PC-9 (cell line): ENCODE measurements at regions not wholly inside any gene's neighbourhood (a gene's known extent, or its start where the extent isn't known, plus 50 kb on each side); places are given as distances from the start of the nearest gene placed in this dataset.

ENCODE experiments used
- BruUV-seq: library from RNA; stranded (reverse); fragments of 400-500 nt; replicated peaks from 2 replicates; lab custom pipeline; 2021; lab: Mats Ljungman, UMichigan
- CTCF ChIA-PET: fragments of 300-600 bp; sonication (Branson Sonifier 250); formaldehyde crosslinking; loops from one replicate; lab custom pipeline; 2022; ENCODE audit warnings: antibody characterized with exemption; lab: Charles Lee
- POLR2A ChIA-PET: fragments of 300-600 bp; sonication (Branson Sonifier 250); formaldehyde crosslinking; loops from one replicate; lab custom pipeline; 2022; ENCODE audit warnings: antibody characterized with exemption; ENCODE audit not compliant: unreplicated experiment; lab: Charles Lee
- DNase-seq, 2 experiments: peaks; one replicate each; pipeline versions ENCODE4 v3.0.0 to v3.0.0-alpha.2; 2015 to 2022; ENCODE audit warnings: mixed read lengths in 1 of 2
- H2AFZ ChIP-seq: fragments of 200-600 bp; sonication (generic); 2 replicates; pipeline ENCODE4 v1.8.1; 2017; ENCODE audit warnings: antibody characterized with exemption
- H3F3A ChIP-seq: fragments of 200-600 bp; sonication (generic); 2 replicates; pipeline ENCODE4 v1.8.1; 2017; ENCODE audit warnings: antibody characterized with exemption, mild to moderate bottlenecking, low read depth; ENCODE audit not compliant: insufficient read depth
- H3K27ac ChIP-seq: fragments of 200-600 bp; sonication (generic); 2 replicates; pipeline ENCODE4 v1.6.1; 2016; ENCODE audit warnings: mixed run types
- H3K27me3 ChIP-seq: fragments of 200-600 bp; sonication (generic); 2 replicates; pipeline ENCODE4 v1.6.1; 2016; ENCODE audit warnings: low read depth, mixed run types; ENCODE audit not compliant: insufficient read depth
- H3K36me3 ChIP-seq: fragments of 200-600 bp; sonication (generic); 2 replicates; pipeline ENCODE4 v1.6.1; 2016; ENCODE audit warnings: low read depth, mixed run types
- H3K4me1 ChIP-seq: fragments of 200-600 bp; sonication (generic); replicated peaks from 2 replicates; pipeline ENCODE4 v1.6.1; 2016; ENCODE audit warnings: mixed run types; ENCODE audit not compliant: insufficient read depth
- H3K4me2 ChIP-seq: fragments of 200-600 bp; sonication (generic); 2 replicates; pipeline ENCODE4 v1.6.1; 2017; ENCODE audit warnings: mixed run types
- H3K4me3 ChIP-seq: fragments of 200-600 bp; sonication (generic); 2 replicates; pipeline ENCODE4 v1.6.1; 2016; ENCODE audit warnings: mixed run types
- H3K79me2 ChIP-seq: fragments of 200-600 bp; sonication (generic); 2 replicates; pipeline ENCODE4 v1.6.1; 2017; ENCODE audit warnings: low read depth, mixed run types
- H3K9me2 ChIP-seq: fragments of 200-600 bp; sonication (generic); 2 replicates; pipeline ENCODE4 v1.8.1; 2017; ENCODE audit warnings: mild to moderate bottlenecking; ENCODE audit not compliant: insufficient read depth
- H3K9me3 ChIP-seq: fragments of 200-600 bp; sonication (generic); 2 replicates; pipeline ENCODE4 v1.8.1; 2016; ENCODE audit warnings: low read depth; ENCODE audit not compliant: insufficient read depth
- H4K20me1 ChIP-seq: fragments of 200-600 bp; sonication (generic); 2 replicates; pipeline ENCODE4 v1.8.1; 2017; ENCODE audit not compliant: insufficient read depth
- EZH2 ChIP-seq: fragments of 200-600 bp; sonication (generic); IDR thresholded peaks from 2 replicates; pipeline ENCODE4 v1.8.0; 2017; ENCODE audit warnings: antibody characterized with exemption, low read depth
- intact Hi-C: fragments of 100-400 bp; cut with micrococcal nuclease; formaldehyde crosslinking; loops from one replicate; pipeline ENCODE4 v1.10.0; 2022; ENCODE audit not compliant: unreplicated experiment
- TF ChIP-seq, protein P1 (sequence below): fragments of 200-600 bp; sonication (generic); conservative IDR thresholded peaks from 2 replicates; pipeline ENCODE4 v1.6.1; 2017; ENCODE audit warnings: mixed run types, antibody characterized with exemption, mild to moderate bottlenecking, moderate library complexity

DNA sequence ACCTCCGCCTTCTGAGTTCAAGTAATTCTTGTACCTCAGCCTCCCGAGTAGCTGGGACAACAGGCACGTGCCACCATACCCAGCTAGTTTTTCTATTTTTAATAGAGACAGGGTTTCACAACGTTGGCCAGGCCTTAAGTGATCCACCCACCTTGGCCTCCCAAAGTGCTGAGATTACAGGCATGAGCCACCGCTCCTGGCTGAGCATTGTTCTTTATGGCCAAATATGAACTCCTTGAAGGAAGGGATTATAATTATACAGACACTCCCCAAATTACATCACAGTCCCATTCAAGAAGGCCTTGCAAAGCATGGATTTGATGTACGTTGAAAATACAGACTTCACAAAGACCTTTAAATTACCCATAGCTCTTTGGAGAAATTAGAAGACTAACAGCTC, 381.7 kb downstream of the TXNL1 start:
- H3K27ac ChIP-seq = no peak overlapping the region
- H3K4me2 ChIP-seq = no peak overlapping the region
- no peak overlapping the region for H2AFZ ChIP-seq
- H3K4me1 ChIP-seq = 0 out of 2 replicates have a peak, but pooled peaks cover 4% of the 10 kb centered on the region
- no TSS peak for BruUV-seq
- H3K36me3 ChIP-seq = no peaks in the 10 kb centered on the region
- no peaks in the 10 kb centered on the region for H4K20me1 ChIP-seq
- no peaks in the 10 kb centered on the region for H3F3A ChIP-seq
- H3K9me2 ChIP-seq = no peaks in the 10 kb centered on the region
- TF ChIP-seq, protein P1, sequence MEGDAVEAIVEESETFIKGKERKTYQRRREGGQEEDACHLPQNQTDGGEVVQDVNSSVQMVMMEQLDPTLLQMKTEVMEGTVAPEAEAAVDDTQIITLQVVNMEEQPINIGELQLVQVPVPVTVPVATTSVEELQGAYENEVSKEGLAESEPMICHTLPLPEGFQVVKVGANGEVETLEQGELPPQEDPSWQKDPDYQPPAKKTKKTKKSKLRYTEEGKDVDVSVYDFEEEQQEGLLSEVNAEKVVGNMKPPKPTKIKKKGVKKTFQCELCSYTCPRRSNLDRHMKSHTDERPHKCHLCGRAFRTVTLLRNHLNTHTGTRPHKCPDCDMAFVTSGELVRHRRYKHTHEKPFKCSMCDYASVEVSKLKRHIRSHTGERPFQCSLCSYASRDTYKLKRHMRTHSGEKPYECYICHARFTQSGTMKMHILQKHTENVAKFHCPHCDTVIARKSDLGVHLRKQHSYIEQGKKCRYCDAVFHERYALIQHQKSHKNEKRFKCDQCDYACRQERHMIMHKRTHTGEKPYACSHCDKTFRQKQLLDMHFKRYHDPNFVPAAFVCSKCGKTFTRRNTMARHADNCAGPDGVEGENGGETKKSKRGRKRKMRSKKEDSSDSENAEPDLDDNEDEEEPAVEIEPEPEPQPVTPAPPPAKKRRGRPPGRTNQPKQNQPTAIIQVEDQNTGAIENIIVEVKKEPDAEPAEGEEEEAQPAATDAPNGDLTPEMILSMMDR = no peak
- no peak for TF ChIP-seq EZH2
- H3K27me3 ChIP-seq = no peaks in the 10 kb centered on the region
- H3K79me2 ChIP-seq = no peaks in the 10 kb centered on the region
- H3K4me3 ChIP-seq = no peak overlapping the region
- ChIA-PET POLR2A (no interaction called here), CTCF (no interaction called here)
- intact Hi-C loops = no loop called here
- H3K9me3 ChIP-seq = no peaks in the 10 kb centered on the region; the same call in 1 of the 2 replicates
- DNase-seq = no peak

DNA sequence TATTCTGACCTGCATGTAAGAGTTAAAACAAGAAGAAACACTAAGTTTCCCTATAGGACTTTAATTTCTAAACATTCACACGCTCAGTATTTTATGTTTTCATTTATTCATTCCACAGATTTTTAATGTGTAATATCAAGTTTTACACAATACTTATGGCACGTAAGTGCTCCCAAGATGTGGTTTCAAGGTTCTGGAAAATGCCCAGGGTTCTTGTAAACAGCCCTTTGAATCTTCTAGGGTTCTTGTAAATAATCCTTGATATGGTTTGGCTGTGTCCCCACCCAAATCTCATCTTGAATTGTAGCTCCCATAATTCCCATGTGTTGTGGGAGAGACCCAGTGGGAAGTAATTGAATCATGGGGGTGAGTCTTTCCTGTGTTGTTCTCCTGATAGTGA, 383.0 kb downstream of the TXNL1 start:
- Histone ChIP-seq H3K4me2 (no peak overlapping the region), H3K9me2 (no peaks in the 10 kb centered on the region), H3K4me3 (no peak overlapping the region), H2AFZ (no peak overlapping the region), H3F3A (no peaks in the 10 kb centered on the region), H3K4me1 (0 out of 2 replicates have a peak, but pooled peaks cover 4% of the 10 kb centered on the region), H3K27me3 (no peaks in the 10 kb centered on the region), H4K20me1 (no peaks in the 10 kb centered on the region), H3K9me3 (no peaks in the 10 kb centered on the region; the same call in 1 of the 2 replicates), H3K79me2 (no peaks in the 10 kb centered on the region), H3K27ac (no peak overlapping the region), H3K36me3 (no peaks in the 10 kb centered on the region)
- intact Hi-C loops = no loop called here
- ChIA-PET CTCF (no interaction called here), POLR2A (no interaction called here)
- TF ChIP-seq, protein P1 = no peak
- TF ChIP-seq EZH2 = no peak
- no TSS peak for BruUV-seq
- no peak for DNase-seq

DNA sequence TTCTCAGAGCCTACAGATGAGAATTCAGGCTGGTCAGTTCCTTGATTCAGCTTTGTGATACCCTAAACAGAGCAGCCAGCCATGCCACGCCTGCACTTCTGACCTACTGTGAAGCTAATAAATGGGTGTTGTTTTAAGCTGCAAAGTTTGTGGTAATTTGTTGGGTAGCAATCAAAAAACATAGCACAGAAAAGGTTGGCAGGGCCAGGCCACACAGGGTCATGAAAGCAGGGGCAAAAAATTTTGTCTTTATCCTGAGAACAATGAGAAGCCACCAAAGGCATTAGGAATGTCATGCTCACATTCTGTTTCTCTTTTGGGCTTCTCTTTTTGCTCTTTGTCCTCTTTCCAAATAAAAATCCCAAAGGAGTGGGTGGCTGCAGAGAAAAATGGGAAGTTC, 385.9 kb downstream of the TXNL1 start:
- Histone ChIP-seq H3F3A (no peaks in the 10 kb centered on the region), H3K27ac (no peak overlapping the region), H3K9me3 (no peaks in the 10 kb centered on the region; the same call in 1 of the 2 replicates), H2AFZ (no peak overlapping the region), H3K9me2 (no peaks in the 10 kb centered on the region), H3K4me3 (no peak overlapping the region), H3K36me3 (no peaks in the 10 kb centered on the region), H3K27me3 (no peaks in the 10 kb centered on the region), H4K20me1 (no peaks in the 10 kb centered on the region), H3K79me2 (no peaks in the 10 kb centered on the region), H3K4me2 (no peak overlapping the region), H3K4me1 (0 out of 2 replicates have a peak, but pooled peaks cover 4% of the 10 kb centered on the region)
- intact Hi-C loops = no loop called here
- POLR2A ChIA-PET = no interaction called here
- no peak for TF ChIP-seq EZH2
- TF ChIP-seq, protein P1 = no peak
- CTCF ChIA-PET = no interaction called here
- no peak for DNase-seq
- no TSS peak for BruUV-seq
